Small intestine (tissue), 7 donors: ENCODE measurements at regions not wholly inside any gene's neighbourhood (a gene's known extent, or its start where the extent isn't known, plus 50 kb on each side); places are given as distances from the start of the nearest gene placed in this dataset.

Experiments used
- DNase-seq, 2 donors: peaks; one replicate each; pipeline versions ENCODE4 v3.0.0 to v3.0.0-alpha.2; 2013
- FAIRE-seq: peaks from 2 replicates; lab custom pipeline; 2012; peaks lifted over from hg19 to GRCh38; lab: Jason Lieb, UNC
- H3K27ac ChIP-seq, 3 donors: one replicate each; pipeline ENCODE4 v1.5.1; 2013; ENCODE audit warnings: low read length in 2 of 3, mild to moderate bottlenecking in 2 of 3, control low read depth in 1 of 3, inconsistent platforms in 1 of 3, low read depth in 1 of 3, moderate library complexity in 1 of 3
- H3K27me3 ChIP-seq, 3 donors: one replicate each; pipeline ENCODE4 v1.6.1; 2013; ENCODE audit warnings: low read length in 3 of 3, inconsistent platforms in 1 of 3; ENCODE audit not compliant: control insufficient read depth in 3 of 3, insufficient read depth in 3 of 3
- H3K36me3 ChIP-seq, 3 donors: one replicate each; pipeline ENCODE4 v1.6.1; 2013; ENCODE audit warnings: low read length in 3 of 3, inconsistent platforms in 1 of 3, low read depth in 1 of 3, mild to moderate bottlenecking in 1 of 3, moderate library complexity in 1 of 3; ENCODE audit not compliant: control insufficient read depth in 3 of 3, insufficient read depth in 2 of 3
- H3K4me1 ChIP-seq, 3 donors: one replicate each; pipeline ENCODE4 v1.6.1; 2013; ENCODE audit warnings: low read length in 2 of 3, inconsistent platforms in 1 of 3, low read depth in 1 of 3, mild to moderate bottlenecking in 1 of 3, moderate library complexity in 1 of 3; ENCODE audit not compliant: control insufficient read depth in 3 of 3, insufficient read depth in 2 of 3
- H3K4me3 ChIP-seq, 3 donors: one replicate each; pipeline ENCODE4 v1.5.1; 2013; ENCODE audit warnings: low read length in 3 of 3, control low read depth in 1 of 3, inconsistent platforms in 1 of 3, low read depth in 1 of 3, mild to moderate bottlenecking in 1 of 3, moderate library complexity in 1 of 3
- H3K9me3 ChIP-seq, 2 donors: one replicate each; pipeline ENCODE4 v1.6.1; 2013; ENCODE audit warnings: low read depth in 1 of 2, low read length in 1 of 2; ENCODE audit not compliant: control insufficient read depth in 2 of 2, insufficient read depth in 1 of 2
- WGBS, 3 donors: extraction: QIAGEN DNeasy Blood & Tissue Kit; methylation state at CpG; one replicate each; pipeline ENCODE4 v1.1.7; 2013; 5-methylcytosine and 5-hydroxymethylcytosine counted together
- donor health status: healthy with polysubstance abuse.
- donor health status: control.
- donor health status: control.
- donor health status: Bipolar disorder and iron deficiency.
- donor health status: healthy.

DNA sequence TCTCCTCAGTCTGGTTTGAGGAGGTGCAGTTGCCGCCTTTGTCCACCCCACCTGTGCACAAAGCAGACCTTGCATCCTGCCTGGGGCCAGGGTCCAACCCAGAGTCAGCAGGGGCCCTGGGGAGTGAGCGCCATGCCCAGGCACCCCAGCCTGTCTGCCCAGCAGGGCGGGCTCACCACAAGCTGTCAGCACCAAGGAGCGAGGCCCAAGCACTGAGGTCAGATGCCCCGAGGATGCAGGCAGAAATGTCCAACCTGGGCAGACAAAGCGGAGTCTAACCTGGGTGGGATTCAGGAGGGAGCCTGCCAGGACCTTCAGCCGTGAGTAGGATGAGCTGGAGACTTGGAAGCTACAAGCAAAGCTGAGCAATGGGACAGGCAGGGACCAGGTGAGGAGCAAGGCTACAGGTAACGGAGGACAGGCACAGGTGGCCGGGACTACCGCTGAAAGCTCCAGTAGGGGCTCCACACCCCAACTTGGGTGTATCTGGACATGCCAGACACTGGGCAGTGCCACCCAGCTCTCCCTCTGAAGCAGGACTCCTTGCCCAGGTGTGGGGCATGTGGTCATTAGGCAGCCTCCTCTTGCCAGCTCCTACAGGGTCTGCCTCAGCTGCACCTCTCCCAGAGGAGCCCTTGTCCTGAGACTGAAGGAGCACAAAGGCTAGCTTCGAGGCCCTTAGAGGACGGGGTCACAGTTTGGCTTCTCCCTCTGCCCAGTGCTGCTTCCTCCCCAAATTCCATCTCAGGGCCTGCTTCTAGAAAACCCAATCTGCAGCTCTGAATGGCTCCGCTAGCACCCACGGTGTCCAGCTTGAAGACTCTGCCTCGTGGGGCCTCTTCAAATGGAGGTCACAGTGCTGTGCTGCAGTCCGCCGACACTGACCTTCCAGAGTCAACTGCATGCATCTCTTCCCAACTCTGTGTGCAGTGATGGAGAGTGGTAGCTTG lies 210.6 kb upstream of the CDYL start:
- Histone ChIP-seq H3K27ac (no peak overlapping the region), H3K9me3 (peaks cover 0 to 8% of the 10 kb centered on the region in 2 donors), H3K27me3 (peaks cover 0 to 3% (median 0%) of the 10 kb centered on the region in 3 donors), H3K36me3 (no peaks in the 10 kb centered on the region), H3K4me1 (no peaks in the 10 kb centered on the region), H3K4me3 (no peak overlapping the region)
- FAIRE-seq (no peak), DNase-seq (no peak)
- 78 to 82% (median 79%) methylated on average over 17 of the region's 17 CpGs for WGBS, 3 donors

DNA sequence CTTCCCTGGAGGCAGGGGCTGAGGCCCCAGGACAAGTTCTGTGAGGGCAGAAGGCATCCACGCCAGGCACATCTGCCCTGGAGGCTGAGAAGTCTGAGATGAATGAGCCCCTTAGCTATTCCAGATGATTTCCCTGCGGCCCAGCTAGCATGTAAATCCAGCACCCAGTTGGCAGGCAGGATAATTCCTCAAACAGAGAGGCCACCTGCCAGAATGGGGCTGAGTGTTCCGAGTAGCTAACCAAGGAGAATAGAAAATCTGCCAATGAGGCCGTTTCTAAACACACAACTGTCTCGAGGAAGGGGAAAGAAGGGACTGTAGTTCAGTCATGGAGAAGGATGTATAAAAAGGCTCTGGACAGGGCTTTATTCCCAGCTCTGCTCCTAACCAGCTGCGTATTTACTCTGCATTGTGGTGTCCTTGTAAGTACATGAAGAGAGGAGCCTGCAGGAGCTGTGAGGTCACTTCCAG lies 211.4 kb upstream of the CDYL start:
- Histone ChIP-seq H3K27ac (no peak overlapping the region), H3K4me1 (no peaks in the 10 kb centered on the region), H3K27me3 (peaks cover 0 to 3% (median 0%) of the 10 kb centered on the region in 3 donors), H3K4me3 (no peak overlapping the region), H3K36me3 (no peaks in the 10 kb centered on the region), H3K9me3 (peaks cover 0 to 4% of the 10 kb centered on the region in 2 donors)
- WGBS, 3 donors = 65 to 74% (median 70%) methylated on average over 6 of the region's 6 CpGs
- FAIRE-seq (no peak), DNase-seq (no peak)

DNA sequence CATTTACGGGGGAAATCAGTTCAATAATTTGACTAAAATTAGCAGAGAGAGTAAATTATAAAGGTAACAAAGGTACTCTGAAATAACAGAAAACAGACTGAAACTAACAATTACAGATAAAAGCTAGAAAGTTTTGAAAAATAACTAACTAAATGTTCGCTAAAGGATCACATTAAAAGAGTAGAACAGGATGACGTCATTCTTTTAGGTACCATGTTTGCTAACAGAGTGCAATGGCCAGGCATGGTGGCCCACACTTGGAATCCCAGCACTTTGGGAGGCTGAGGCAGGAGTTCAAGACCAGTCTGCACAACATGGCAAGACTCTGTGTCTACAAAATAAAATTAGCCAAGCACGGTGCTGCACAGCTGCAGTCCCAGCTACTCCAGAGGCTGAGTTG lies 212.3 kb upstream of the CDYL start:
- H3K9me3 ChIP-seq = peaks cover 0 to 3% of the 10 kb centered on the region in 2 donors
- no peak overlapping the region for H3K27ac ChIP-seq
- no peaks in the 10 kb centered on the region for H3K36me3 ChIP-seq
- no peak overlapping the region for H3K4me3 ChIP-seq
- no peaks in the 10 kb centered on the region for H3K4me1 ChIP-seq
- no peak for FAIRE-seq
- 47 to 87% (median 84%) methylated on average over 4 of the region's 4 CpGs for WGBS, 3 donors
- peaks cover 0 to 3% (median 0%) of the 10 kb centered on the region in 3 donors for H3K27me3 ChIP-seq
- no peak for DNase-seq

DNA sequence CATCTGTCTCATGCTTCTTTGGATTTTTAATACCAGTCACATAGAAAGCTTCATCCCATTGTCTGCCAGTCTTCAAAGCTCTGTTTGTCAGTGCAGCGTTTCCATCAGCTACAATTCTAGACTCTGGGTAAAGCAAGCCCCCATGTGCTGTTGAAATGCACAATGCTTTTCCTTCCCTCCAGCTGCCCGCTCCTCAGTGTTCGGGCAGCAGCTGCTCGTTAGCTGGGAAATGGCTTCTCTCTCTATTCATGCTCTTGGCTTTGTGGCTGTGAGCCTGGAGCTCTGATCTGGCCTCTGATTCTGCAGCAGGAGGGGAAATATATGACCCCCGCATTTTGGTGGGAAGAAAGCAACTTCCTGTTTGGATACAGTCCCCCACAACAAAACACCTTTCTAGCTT lies 213.0 kb upstream of the CDYL start:
- H3K4me3 ChIP-seq = no peak overlapping the region
- peaks cover 0 to 3% (median 0%) of the 10 kb centered on the region in 3 donors for H3K27me3 ChIP-seq
- DNase-seq = no peak
- no peak overlapping the region for H3K27ac ChIP-seq
- no peaks in the 10 kb centered on the region for H3K36me3 ChIP-seq
- H3K9me3 ChIP-seq = peaks cover 0 to 3% of the 10 kb centered on the region in 2 donors
- WGBS, 3 donors = 76 to 80% (median 76%) methylated on average over 5 of the region's 5 CpGs
- H3K4me1 ChIP-seq = no peaks in the 10 kb centered on the region
- no peak for FAIRE-seq

DNA sequence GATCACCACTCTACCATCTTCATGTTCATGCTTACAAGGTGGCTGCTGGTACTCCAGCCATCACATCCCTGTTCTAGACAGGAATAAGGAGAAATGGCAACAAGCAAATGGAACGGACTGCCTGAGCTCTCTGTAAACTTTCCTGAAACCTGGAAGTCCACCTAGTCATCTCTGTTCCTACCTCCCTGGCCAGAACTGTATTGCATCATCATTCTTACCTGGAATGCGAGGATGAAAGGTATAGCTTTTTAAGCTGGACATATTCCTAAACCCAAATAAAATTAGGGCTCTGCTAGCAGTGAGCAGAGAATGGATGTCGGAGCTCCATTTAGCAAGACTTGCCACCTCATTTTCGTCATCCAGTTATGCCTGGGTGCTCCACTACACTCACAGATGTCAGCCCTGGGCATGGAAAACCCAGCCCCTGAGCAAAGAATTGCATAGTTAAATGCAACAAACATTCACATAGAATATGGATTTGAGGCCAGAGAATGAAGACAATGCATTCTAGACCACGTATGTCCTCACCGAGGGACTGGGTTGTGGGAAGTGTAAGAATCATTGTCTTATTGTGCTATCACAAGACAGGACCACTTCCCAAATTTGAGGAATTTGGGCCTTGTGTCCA lies 214.3 kb upstream of the CDYL start:
- peaks cover 0 to 3% of the 10 kb centered on the region in 2 donors for H3K9me3 ChIP-seq
- H3K27me3 ChIP-seq = peaks cover 0 to 3% (median 0%) of the 10 kb centered on the region in 3 donors
- WGBS, 3 donors = 84 to 90% (median 89%) methylated on average over 6 of the region's 6 CpGs
- no peaks in the 10 kb centered on the region for H3K4me1 ChIP-seq
- H3K4me3 ChIP-seq = no peak overlapping the region
- no peak for DNase-seq
- H3K36me3 ChIP-seq = no peaks in the 10 kb centered on the region
- no peak for FAIRE-seq
- H3K27ac ChIP-seq = no peak overlapping the region

DNA sequence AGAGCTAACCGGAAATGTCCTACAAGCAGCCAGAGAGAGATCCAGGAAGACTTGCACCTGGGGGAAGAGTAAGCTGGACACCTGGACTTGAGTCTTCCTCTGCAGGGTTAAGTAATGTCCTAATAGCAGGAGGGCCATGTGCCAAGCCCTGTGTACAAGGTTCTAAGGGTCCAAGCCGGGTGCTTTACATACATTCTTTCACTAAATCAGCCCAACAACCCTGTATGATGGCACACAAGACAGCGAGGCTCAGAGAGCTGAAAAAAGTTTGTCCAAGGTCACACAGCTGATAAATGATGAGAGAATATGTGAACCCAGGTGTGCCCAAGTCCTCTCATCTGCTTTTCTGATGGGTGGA lies 215.1 kb upstream of the CDYL start:
- peaks cover 0 to 3% (median 0%) of the 10 kb centered on the region in 3 donors for H3K27me3 ChIP-seq
- no peak overlapping the region for H3K27ac ChIP-seq
- H3K9me3 ChIP-seq = peaks cover 0 to 3% of the 10 kb centered on the region in 2 donors
- no peaks in the 10 kb centered on the region for H3K36me3 ChIP-seq
- no peaks in the 10 kb centered on the region for H3K4me1 ChIP-seq
- 73 to 87% (median 74%) methylated on average over 3 of the region's 3 CpGs for WGBS, 3 donors
- DNase-seq (no peak), FAIRE-seq (no peak)
- H3K4me3 ChIP-seq = no peak overlapping the region

DNA sequence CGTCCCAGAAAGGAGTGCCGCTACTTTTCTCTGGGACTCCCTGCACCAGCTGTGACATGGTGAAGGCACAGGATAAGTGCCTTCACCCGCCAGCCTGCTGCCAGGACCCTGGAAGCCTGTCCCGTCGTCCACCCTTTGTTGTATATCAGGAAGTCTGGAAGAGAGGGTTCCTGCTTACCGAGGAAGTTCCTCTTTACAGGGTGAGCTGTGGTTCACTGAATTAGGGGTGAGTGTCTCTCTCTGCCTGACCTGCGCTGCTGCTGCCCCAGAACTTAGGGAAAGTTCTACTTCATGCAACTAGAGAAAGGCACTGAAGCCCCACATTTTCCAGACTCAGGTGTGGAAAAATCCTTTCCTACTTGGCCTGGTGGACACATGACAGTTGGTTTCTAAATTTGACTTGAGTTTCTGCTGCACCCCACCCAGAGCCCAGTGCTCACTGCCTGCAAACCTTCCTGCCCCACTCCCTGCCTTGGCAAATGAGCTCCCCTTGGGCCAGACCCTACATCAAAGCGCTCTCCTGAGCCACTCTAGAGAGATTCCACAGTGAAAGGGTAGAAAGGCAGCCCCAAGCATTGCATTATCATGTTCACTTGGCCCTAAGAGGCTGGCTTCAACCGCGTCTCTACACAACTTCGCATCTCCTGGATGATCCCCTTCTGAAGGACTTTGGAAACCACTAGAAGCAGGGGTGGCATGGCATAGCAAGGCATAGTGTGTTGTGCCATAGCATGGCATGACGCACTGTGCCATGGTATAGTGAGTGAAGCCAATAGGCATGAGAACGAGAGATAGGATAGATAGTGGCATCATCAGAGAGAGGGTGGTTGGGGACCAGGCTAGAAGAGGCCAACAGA lies 215.8 kb upstream of the CDYL start:
- Histone ChIP-seq H3K4me3 (no peak overlapping the region), H3K36me3 (no peaks in the 10 kb centered on the region), H3K27ac (no peak overlapping the region), H3K4me1 (no peaks in the 10 kb centered on the region), H3K27me3 (peaks cover 0 to 3% (median 0%) of the 10 kb centered on the region in 3 donors), H3K9me3 (peaks cover 0 to 3% of the 10 kb centered on the region in 2 donors)
- DNase-seq (no peak), FAIRE-seq (no peak)
- WGBS, 3 donors = 74 to 86% (median 79%) methylated on average over 13 of the region's 13 CpGs
